HS-5 (cell line): ENCODE measurements at regions not wholly inside any gene's neighbourhood (a gene's known extent, or its start where the extent isn't known, plus 50 kb on each side); places are given as distances from the start of the nearest gene placed in this dataset.

Source experiments
- DNase-seq: peaks from one replicate; pipeline ENCODE4 v3.0.0-alpha.2; 2012; ENCODE audit warnings: low read depth

DNA sequence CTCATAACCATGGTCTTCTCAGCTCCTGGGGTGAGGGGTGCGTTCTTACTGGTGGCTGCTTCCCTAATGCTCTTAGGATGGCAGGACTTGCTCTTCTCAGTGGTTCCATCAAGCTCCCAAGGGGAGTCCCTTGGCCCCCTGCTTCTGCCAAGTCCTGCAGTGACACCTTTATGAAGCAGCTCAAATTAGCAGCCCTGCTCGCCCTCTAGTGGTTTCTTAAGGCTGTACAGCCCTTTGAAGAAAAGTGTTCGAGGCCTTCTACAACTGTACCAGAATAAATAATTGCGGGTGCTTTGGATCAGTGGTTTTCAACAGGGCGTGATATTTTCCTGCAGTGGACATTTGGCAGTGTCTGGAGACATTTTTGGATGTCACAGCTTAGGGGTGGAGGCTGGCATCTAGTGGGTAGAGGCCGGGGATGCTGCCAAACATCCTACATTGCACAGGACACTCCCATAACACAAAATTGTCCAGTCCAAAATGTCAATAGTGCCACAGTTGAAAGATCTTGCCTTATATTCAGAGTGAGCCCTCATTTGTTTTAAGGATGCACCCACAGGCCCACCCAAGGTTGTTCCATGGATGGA, 204.7 kb upstream of the S100G start:
- DNase-seq, result no peak

- DNase-seq, result no peak
Observed at GRCh38 chrX:16451334-16451733, 198.6 kb upstream of the S100G start.

DNA sequence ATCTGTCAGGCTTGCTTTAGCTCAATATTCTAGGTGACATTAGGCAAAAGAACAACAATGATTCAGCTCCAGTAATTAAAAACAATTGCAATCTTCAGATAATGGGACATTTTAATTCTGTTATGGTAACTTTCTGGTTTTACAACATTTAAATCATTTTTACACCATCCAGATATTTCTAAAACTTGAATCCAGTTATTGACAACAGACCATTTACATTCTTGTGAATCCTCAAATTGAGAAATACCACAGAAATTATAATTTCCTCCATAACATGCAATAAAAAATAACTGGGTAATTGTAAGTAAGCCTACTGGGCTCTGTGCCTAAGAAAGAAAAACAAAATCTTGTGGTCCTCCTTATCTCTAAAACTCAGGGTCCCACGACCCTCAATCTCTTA, 195.0 kb upstream of the S100G start:
- no peak for DNase-seq

GRCh38 chrX:16457239-16457638, 192.7 kb upstream of the S100G start:
- no peak for DNase-seq

DNA sequence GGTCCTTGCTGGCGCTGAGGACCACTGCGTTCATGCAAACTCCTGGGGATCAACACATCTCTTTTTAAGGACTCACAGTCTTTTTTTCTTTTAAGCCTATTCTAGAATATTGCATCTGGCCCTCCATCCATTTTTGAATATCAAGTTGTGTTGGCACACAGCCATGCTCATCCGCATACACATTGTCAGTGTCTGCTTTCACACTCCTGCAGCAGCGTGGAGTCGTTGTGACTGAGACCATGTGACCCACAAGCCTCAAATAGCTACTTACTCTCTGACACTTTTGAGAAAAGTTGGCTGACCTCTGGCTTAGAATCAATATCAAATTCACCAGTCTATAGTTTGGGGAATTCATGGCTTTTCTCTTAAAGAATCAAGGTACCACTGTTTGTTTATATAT, 191.8 kb upstream of the S100G start:
- no peak for DNase-seq

DNA sequence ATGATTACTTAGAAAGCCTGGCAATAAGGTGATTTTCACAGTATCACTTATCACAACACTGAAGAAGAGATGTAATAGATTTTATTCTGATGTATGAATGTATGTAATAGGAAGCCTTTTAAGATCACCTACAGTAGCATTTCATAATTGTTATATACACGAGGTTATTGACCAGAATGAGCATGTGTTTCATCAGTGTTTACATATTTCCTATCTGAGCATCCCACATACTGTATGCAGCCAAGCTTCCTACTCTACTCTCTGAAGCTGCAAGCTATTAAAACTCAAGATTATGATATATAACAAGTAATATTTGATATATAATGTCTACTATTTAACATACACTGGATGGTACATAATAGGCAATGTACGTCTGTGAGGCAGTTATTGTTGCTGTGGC, 190.9 kb upstream of the S100G start:
- no peak for DNase-seq

DNA sequence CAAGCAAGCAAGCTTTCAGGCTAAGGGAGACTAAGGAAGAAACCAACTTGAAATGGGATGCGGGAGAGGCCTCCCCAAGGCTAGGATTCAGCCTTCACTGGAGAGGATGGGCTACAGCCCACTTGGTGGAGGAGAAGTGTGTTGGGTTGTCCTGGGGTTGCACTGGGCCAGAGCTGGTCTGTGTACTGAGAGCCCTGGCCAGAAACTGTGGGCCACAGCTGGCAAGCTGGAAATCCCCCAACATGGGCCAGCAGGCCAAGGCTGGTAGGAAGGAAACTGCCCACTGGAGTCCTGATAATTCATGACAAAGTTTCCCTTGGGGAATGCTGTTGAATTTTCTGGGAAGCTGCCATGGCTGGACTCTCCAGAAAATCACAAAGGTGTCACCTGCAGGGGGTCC, 188.0 kb upstream of the S100G start:
- no peak for DNase-seq

DNA sequence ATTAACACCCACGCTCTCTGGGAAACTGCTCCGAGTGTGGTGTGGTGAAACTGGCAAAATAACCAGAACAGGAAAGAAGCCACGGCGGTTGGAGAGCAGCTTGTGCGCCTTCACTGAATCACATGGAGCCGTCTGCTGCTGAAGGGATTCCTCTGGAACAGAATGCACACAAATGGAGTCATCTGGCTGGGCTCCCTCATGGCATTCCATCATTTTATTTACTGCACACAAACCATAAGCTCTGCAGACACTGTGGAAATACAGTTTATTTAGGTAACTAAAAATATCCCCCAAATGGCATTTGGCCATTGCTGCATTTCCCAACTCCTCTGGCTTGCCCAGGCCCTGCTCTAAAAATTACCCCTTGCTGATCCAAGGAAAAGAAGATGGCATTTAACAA, 187.0 kb upstream of the S100G start:
- no peak for DNase-seq

DNA sequence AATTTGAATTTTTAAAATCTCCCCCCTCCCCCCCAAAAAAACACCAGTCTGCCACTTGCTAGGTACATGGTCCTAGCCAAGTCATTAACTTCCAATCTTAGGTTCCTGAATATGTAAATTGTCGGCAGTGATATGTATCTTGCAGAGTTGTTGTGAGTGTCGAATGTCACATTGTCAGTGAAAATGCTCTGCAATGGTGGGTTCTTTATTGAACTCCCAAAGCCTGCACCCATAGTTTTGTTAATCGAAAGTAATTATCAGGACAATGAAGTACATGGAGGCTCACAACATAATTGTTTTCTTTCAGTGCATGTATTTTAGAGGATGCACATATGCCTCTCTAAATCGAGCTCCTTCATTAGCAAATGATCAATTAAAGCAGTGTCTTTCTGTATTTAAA, 185.6 kb upstream of the S100G start:
- DNase-seq, result no peak

- DNase-seq, result no peak
Observed at GRCh38 chrX:16465081-16465876, 184.7 kb upstream of the S100G start.

- DNase-seq, result no peak
Observed at GRCh38 chrX:16466640-16467432, 183.1 kb upstream of the S100G start.

DNA sequence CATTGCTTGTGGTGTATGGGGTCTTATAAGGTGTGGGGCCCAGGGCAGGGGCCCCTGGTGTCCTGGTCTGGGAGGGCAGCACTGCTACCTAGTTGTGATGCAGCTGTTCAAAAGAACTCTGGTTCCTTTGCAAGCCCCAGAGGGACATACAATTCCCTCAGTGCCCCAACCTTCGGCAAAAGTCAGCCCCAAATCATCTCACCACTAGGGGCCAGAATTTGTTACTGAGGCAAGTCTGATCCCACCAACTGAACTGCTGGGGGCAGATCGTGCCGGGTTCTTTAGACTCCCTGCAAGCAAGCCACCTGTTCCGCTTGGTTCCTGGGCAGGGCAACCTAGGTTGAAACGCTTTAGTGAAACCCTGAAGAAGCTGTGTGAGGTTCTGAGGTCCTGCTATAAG, 180.1 kb upstream of the S100G start:
- DNase-seq, result no peak

DNA sequence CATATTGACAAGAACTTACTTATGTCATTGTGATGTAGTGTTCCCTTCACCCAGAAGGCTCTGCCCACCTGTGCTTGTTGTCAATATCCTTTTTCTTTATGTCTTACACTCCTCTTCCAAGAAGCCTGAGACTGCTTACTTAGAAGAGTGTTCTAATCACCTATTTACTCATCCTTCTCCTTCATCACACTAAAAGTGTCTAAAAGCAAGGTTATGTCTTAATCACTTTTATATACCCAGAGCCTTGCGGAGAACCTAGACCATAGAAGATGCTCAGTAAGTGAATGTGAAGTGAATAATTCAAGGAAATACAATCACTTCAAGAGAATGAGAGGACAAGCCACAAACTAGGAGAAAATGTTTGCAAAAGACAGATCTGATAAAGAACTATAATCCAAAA, 177.6 kb upstream of the S100G start:
- no peak for DNase-seq

GRCh38 chrX:16474511-16474910, 175.4 kb upstream of the S100G start:
- DNase-seq, result no peak

- no peak for DNase-seq
Observed at GRCh38 chrX:16476009-16476408, 173.9 kb upstream of the S100G start.

DNA sequence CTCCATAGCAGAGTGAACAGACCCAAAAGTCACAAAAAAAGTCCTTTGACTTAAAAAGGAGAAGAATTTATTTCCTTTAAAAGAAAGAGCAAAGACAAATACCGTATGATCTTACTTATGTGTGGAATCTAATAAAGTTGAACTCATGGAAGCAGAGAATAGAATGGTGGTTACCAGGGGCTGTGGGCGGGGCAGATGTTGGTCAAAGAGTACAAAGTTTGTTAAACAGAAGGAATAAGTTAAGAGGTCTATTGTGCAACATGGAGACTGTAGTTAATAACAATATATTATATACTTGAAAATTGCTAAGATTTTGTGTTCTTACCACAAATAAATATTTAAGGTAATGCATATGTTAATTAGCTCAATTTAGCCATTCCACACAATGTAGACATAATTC, 173.3 kb upstream of the S100G start:
- no peak for DNase-seq

- peak; percentile 57 for DNase-seq
Observed at GRCh38 chrX:16479206-16479869, 170.6 kb upstream of the S100G start.

DNA sequence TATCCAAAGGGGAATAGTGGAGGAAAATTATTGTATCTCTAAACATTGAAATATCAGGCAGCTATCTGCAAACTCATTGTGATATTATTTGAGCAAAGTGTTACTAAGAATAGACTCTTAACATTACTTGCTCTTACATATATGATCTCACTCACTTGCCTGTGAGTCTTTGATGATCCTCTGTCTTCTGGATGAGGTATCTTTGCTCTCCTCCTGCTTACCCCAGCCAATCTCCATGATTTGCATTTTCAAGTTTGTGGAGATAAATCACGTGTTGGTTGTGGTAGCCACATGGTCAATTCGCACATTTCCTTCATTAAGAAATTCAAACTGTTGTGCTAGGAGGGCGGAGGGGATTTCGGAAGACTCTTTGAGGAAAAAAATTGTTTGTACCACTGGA, 169.9 kb upstream of the S100G start:
- DNase-seq, result no peak

- DNase-seq, result peak; percentile 80
Observed at GRCh38 chrX:16484338-16484737, 165.6 kb upstream of the S100G start.

DNA sequence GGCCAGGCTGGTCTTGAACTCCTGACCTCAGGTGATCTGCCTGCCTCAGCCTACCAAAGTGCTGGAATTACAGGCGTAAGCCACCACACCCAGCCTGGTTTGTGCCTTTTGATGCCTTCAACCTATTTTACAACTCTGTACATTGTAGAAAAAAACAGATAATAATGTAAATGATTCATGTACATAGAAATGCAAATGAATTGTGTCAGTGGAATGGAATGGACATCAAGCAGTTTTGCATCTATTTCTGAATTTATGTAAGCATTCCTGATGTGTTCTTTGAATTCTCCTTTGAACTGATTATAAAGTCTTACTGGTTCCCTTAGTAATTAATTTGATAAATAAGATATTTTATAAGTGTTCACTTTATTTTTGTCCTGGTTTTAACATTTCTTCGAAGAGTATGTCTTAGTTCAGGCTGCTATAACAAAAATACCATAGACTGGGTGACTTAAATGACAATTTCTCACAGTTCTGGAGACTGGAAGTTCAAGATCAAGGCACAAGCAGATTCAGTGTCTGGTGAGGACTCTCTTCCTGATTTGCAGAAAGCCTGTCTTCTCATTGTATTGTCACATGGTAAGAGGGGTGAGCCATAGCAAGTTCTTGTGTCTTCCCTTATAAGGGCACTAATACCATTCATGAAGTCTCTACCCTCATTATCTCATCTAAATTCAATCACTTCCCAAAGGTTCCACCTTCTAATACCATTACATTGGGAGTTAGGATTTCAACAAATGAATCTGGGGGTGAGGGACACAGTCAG, 162.2 kb upstream of the S100G start:
- peak; percentile 52 for DNase-seq

DNA sequence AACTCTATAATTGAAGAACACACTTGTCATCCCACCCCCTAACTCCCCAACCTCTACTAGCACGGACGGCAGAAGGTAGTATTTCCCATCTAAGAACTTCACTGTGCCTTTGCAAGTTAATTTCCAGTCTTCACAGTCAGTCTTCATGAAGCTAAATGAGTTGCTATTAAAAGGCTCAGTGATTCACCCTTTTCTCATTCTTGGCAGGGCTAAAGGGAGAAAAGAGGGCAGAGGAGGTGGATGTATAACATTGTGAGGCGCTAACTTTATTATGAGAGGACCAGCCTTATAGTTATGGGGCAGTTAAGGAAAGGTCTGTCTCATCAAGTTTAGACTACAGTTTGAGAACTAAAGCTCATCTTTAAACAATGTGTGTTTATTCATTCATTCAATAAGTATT, 161.0 kb upstream of the S100G start:
- DNase-seq, result no peak

DNA sequence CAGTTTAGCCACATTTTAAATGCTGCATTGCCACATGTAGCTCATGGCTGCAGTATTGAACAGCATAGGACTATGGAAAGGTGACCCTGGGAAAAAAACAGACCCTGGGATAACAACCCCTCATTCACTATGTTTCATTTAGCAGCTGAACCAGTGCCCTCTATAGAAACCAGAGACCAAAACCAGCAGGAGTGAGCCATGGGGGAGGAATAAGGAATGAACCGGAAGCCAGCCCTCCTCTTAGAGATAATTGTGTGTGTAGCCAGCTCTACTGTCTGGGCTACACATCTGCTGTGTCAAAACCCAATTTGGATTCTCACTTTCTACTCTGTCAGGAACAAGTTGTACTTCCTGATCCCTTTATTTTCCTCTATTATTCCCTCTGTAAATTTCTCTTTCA, 158.5 kb upstream of the S100G start:
- DNase-seq, result no peak
